ENCODE measurements at regions not wholly inside any gene's neighbourhood (a gene's known extent, or its start where the extent isn't known, plus 50 kb on each side); places are given as distances from the start of the nearest gene placed in this dataset.

DNA sequence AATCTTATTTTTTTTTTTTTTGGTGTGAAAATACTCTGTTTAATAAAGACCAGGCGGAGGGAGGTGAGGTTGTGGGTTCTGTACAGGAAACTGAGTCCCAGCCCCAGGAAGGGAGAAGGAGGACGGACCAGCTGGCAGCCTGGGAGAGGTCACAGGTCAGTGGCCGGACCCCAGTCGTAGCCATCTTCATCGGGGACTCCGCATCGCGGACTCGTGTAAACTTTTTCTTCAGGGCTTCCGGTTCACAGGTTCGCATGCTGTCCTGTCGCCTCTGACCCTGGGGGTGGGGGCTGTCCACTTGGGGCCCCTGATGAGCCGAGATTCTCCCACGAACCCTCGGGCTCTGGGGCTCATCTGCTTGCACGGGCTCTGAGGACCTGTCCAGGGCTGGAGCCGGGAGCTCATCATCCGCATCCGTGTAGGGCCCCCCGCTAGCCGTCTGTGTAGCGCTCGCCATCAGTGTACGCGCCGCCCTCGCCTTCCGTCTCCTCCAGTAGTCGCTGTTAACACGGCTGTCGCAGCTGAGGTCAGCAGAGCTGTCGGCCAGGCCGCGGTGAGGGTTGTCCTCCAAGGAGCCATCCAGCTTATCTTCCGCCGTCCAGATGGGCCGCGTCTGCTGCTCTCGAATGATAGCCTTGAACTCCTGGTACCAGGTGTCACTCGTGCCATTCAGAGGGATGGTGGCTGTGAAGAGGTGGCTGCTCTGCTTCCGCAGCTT is 975.7 kb upstream of the PRMT6 start:
- TF ChIP-seq POLR2A (IDR thresholded peaks at IDR 0.05) (no peak), EP300 (IDR thresholded peaks at IDR 0.05) (no peak)
- TF ChIP-seq, protein P1, sequence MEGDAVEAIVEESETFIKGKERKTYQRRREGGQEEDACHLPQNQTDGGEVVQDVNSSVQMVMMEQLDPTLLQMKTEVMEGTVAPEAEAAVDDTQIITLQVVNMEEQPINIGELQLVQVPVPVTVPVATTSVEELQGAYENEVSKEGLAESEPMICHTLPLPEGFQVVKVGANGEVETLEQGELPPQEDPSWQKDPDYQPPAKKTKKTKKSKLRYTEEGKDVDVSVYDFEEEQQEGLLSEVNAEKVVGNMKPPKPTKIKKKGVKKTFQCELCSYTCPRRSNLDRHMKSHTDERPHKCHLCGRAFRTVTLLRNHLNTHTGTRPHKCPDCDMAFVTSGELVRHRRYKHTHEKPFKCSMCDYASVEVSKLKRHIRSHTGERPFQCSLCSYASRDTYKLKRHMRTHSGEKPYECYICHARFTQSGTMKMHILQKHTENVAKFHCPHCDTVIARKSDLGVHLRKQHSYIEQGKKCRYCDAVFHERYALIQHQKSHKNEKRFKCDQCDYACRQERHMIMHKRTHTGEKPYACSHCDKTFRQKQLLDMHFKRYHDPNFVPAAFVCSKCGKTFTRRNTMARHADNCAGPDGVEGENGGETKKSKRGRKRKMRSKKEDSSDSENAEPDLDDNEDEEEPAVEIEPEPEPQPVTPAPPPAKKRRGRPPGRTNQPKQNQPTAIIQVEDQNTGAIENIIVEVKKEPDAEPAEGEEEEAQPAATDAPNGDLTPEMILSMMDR (IDR thresholded peaks at IDR 0.05): no peak
